ENCODE measurements at regions not wholly inside any gene's neighbourhood (a gene's known extent, or its start where the extent isn't known, plus 50 kb on each side); places are given as distances from the start of the nearest gene placed in this dataset.

DNA sequence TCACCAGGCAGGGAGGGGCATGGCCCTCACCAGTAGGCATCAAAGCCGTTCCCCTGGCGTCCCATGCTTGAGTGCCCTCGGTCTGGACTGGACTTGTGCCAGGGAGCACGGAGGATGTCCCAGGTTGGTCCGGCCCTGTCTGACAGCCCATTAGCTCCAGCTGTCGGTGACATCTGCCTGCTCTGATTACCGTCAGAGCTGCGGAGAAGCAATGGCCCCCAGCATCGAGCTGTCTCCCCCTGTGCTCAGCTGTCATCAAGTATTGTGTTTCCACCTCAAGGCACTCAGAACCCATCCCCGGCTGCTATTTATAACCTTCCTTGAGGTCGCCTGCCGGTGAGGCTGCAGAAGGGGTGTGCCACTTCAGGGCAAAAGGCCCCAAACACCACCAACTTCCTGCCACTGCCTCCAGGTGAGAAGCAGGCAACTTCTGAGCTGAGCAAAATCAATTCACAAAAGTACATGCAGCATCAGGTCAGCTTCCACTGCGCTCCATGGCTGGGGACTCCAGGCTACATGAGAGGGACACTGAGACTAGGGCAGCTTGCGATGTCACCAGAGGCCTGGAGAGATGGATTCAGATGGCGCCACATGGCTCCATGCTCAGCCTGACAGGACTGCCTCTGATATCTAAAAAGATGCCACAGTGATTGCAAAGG is 142.7 kb downstream of the C5orf15 start:
- no peaks in the 10 kb centered on the region for H3K36me3 ChIP-seq
- TF ChIP-seq POLR2AphosphoS5 (IDR thresholded peaks at IDR 0.05): no peak
- TF ChIP-seq, protein P1, sequence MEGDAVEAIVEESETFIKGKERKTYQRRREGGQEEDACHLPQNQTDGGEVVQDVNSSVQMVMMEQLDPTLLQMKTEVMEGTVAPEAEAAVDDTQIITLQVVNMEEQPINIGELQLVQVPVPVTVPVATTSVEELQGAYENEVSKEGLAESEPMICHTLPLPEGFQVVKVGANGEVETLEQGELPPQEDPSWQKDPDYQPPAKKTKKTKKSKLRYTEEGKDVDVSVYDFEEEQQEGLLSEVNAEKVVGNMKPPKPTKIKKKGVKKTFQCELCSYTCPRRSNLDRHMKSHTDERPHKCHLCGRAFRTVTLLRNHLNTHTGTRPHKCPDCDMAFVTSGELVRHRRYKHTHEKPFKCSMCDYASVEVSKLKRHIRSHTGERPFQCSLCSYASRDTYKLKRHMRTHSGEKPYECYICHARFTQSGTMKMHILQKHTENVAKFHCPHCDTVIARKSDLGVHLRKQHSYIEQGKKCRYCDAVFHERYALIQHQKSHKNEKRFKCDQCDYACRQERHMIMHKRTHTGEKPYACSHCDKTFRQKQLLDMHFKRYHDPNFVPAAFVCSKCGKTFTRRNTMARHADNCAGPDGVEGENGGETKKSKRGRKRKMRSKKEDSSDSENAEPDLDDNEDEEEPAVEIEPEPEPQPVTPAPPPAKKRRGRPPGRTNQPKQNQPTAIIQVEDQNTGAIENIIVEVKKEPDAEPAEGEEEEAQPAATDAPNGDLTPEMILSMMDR (IDR thresholded peaks at IDR 0.05): no peak
- no peak for TF ChIP-seq EP300 (IDR thresholded peaks at IDR 0.05; ENCODE audit: low read depth)
- TF ChIP-seq POLR2A (IDR thresholded peaks at IDR 0.05): no peak
- 60% methylated on average over 15 of the region's 15 CpGs; no CpG with 5 or more reads in 1 of the 2 donors for WGBS, 2 donors (ENCODE audit: low coverage in 1 of 2)
- no peak overlapping the region for H3K27ac ChIP-seq
- in situ Hi-C loops (cut with MboI; ENCODE audit: low pct_ligation_motif_present in 1 of 4, low pct_unique_long_range_greater_than_20kb in 1 of 4, low sequenced_read_pairs in 3 of 4) (no loop called here), intact Hi-C loops (cut with DNase I; ENCODE audit: low total_unique reads) (no loop called here)
- H3K4me1 ChIP-seq: peaks cover 0 to 3% (median 0%) of the 10 kb centered on the region in 4 donors
- H3K27me3 ChIP-seq: peaks cover 5% of the 10 kb centered on the region
- no peaks in the 10 kb centered on the region for H3K9me3 ChIP-seq
- H3K4me3 ChIP-seq: no peak overlapping the region
- DNase-seq: no peak

DNA sequence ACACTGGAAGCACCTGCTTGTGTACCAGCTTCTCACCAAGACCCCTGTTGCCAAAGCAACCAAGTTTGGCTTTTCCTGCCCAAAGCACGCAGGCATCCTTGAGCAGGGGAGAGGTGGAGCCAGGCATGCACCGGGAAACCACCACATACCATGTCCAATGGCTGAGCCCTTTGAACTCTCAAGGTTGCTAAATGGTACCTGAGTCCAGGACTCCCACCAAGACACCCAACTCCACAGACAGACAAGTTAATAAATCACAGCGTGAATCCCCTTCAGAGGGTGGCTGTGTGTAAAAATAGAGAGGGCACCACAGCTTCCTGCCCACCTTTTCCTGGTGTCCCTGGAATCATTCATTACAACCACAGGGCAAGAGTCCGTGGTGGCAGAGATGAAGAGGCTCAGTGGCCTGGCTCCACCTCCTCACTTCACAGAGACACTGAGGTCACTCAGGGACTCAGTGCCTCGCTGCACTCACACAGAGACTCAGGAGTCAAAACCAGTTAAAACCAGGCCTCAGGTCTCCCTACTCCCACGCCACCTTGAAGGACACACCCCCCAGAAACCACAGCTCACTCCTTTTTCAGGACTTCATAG is 143.7 kb downstream of the C5orf15 start:
- Histone ChIP-seq H3K4me1 (peaks cover 0 to 3% (median 0%) of the 10 kb centered on the region in 4 donors), H3K36me3 (no peaks in the 10 kb centered on the region), H3K9me3 (no peaks in the 10 kb centered on the region), H3K27me3 (peaks cover 5% of the 10 kb centered on the region), H3K27ac (no peak overlapping the region), H3K4me3 (no peak overlapping the region)
- no peak for DNase-seq
- WGBS, 2 donors (ENCODE audit: low coverage in 1 of 2): 56 to 82% methylated on average over 4 to 6 of the region's 6 CpGs
- in situ Hi-C loops (cut with MboI; ENCODE audit: low pct_ligation_motif_present in 1 of 4, low pct_unique_long_range_greater_than_20kb in 1 of 4, low sequenced_read_pairs in 3 of 4): no loop called here
- intact Hi-C loops (cut with DNase I; ENCODE audit: low total_unique reads): no loop called here
- TF ChIP-seq EP300 (IDR thresholded peaks at IDR 0.05; ENCODE audit: low read depth): no peak
- no peak for TF ChIP-seq POLR2A (IDR thresholded peaks at IDR 0.05)
- TF ChIP-seq POLR2AphosphoS5 (IDR thresholded peaks at IDR 0.05): no peak
- TF ChIP-seq, protein P1 (IDR thresholded peaks at IDR 0.05): no peak

DNA sequence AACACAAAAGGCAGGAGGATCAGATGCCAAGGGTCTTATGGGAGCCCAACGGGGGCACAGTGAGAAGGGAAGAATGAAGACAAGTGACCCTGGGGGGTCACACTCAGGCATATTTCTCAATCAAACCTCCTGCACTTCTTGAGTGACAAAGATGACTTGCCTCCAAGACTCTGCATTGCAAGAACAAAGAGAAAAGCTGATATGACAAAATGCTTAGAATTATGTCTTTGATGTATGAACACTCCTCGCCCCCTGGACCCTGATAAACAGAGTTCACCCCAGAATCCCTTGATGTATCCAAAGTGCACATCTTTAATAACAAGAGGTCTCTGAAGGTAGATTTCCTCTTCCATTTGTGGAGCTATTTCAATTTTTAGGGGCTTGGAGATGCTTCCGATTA is 146.5 kb downstream of the C5orf15 start:
- Histone ChIP-seq H3K9me3 (no peaks in the 10 kb centered on the region), H3K27ac (no peak overlapping the region), H3K4me1 (peaks cover 0 to 3% (median 0%) of the 10 kb centered on the region in 4 donors), H3K36me3 (no peaks in the 10 kb centered on the region), H3K27me3 (peaks cover 5% of the 10 kb centered on the region), H3K4me3 (no peak overlapping the region)
- 75 to 81% methylated on average over 3 of the region's 3 CpGs for WGBS, 2 donors (ENCODE audit: low coverage in 1 of 2)
- no peak for DNase-seq
- intact Hi-C loops (cut with DNase I; ENCODE audit: low total_unique reads) (no loop called here), in situ Hi-C loops (cut with MboI; ENCODE audit: low pct_ligation_motif_present in 1 of 4, low pct_unique_long_range_greater_than_20kb in 1 of 4, low sequenced_read_pairs in 3 of 4) (no loop called here)
- TF ChIP-seq POLR2A (IDR thresholded peaks at IDR 0.05): no peak
- TF ChIP-seq, protein P1 (IDR thresholded peaks at IDR 0.05): no peak
- TF ChIP-seq EP300 (IDR thresholded peaks at IDR 0.05; ENCODE audit: low read depth): no peak
- TF ChIP-seq POLR2AphosphoS5 (IDR thresholded peaks at IDR 0.05): no peak

DNA sequence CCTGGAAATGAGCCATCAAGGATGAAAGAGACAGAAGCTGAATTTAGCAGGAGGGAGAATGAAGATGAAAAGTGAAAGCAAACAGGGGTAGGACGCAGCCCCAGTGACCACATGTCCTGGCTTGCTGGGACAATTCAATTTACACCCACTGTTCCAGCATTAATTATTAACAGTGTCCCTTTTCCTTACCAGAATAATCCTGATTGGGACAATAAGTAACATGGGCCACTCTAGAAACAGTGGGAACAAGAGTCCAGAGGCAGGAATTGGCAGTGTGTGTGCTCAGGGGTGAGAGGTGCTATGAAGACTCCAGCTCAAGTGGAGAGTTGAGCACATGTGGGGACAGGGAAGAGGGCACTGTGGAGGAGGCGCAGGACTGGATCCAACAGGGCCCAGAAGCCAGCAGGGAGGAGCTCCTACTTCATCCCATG is 147.1 kb downstream of the C5orf15 start:
- H3K9me3 ChIP-seq: no peaks in the 10 kb centered on the region
- no peaks in the 10 kb centered on the region for H3K36me3 ChIP-seq
- TF ChIP-seq EP300 (IDR thresholded peaks at IDR 0.05; ENCODE audit: low read depth): no peak
- TF ChIP-seq POLR2A (IDR thresholded peaks at IDR 0.05): no peak
- TF ChIP-seq, protein P1 (IDR thresholded peaks at IDR 0.05): no peak
- TF ChIP-seq POLR2AphosphoS5 (IDR thresholded peaks at IDR 0.05): no peak
- intact Hi-C loops (cut with DNase I; ENCODE audit: low total_unique reads) (no loop called here), in situ Hi-C loops (cut with MboI; ENCODE audit: low pct_ligation_motif_present in 1 of 4, low pct_unique_long_range_greater_than_20kb in 1 of 4, low sequenced_read_pairs in 3 of 4) (no loop called here)
- peaks cover 0 to 3% (median 0%) of the 10 kb centered on the region in 4 donors for H3K4me1 ChIP-seq
- H3K27ac ChIP-seq: no peak overlapping the region
- no peak for DNase-seq
- 38% methylated on average over 2 of the region's 2 CpGs; no CpG with 5 or more reads in 1 of the 2 donors for WGBS, 2 donors (ENCODE audit: low coverage in 1 of 2)
- H3K4me3 ChIP-seq: no peak overlapping the region
- peaks cover 5% of the 10 kb centered on the region for H3K27me3 ChIP-seq
